GM12891 (cell line): ENCODE measurements at regions not wholly inside any gene's neighbourhood (a gene's known extent, or its start where the extent isn't known, plus 50 kb on each side); places are given as distances from the start of the nearest gene placed in this dataset.

ENCODE experiments used
- DNase-seq: peaks from one replicate; pipeline ENCODE4 v3.0.0; 2011; ENCODE audit warnings: low spot score; ENCODE audit not compliant: insufficient read length
- FAIRE-seq: peaks from 2 replicates; lab custom pipeline; 2011; peaks lifted over from hg19 to GRCh38; lab: Jason Lieb, UNC
- PAX5 ChIP-seq: IDR thresholded peaks from 2 replicates; pipeline ENCODE4 v1.6.1; 2011; ENCODE audit warnings: low read length, moderate library complexity, mild to moderate bottlenecking; ENCODE audit not compliant: insufficient read depth, severe bottlenecking
- POLR2A ChIP-seq: IDR thresholded peaks from 2 replicates; pipeline ENCODE4 v1.6.1; 2011; ENCODE audit warnings: low read depth, low read length, control low read depth
- POLR2AphosphoS5 ChIP-seq: IDR thresholded peaks from 2 replicates; pipeline ENCODE4 v1.6.1; 2011; ENCODE audit warnings: low read depth, low read length, control low read depth
- POU2F2 ChIP-seq: IDR thresholded peaks from 2 replicates; pipeline ENCODE4 v1.6.1; 2011; ENCODE audit warnings: low read depth, mild to moderate bottlenecking, control low read depth, low read length, moderate library complexity
- SPI1 ChIP-seq: IDR thresholded peaks from 2 replicates; pipeline ENCODE4 v1.6.1; 2011; ENCODE audit warnings: low read depth, low read length, control low read depth
- TAF1 ChIP-seq: IDR thresholded peaks from 2 replicates; pipeline ENCODE4 v1.6.1; 2011; ENCODE audit warnings: low read depth, low read length, control low read depth

DNA sequence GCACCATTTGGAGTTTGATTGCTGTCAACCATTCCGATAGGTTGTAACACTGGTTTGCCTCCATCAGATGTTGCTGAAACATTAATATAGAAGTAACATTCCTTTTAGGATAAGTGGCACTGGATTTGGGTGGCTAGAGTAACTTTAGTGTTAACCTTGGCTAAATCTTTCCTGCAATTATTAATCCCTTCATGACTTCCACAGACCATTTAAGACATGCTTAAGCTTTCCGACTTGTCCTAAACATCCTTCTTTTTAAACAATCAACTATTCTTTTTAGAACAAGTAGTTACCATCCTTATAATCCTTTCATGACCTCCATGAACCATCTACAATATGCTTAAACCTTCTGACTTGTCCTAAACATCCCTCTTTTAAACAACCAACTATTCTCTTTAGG lies 465.5 kb downstream of the DCDC2C start:
- FAIRE-seq (no peak), DNase-seq (no peak)
- TF ChIP-seq POLR2AphosphoS5 (no peak), POU2F2 (no peak), TAF1 (no peak), SPI1 (no peak), POLR2A (no peak), PAX5 (no peak)

DNA sequence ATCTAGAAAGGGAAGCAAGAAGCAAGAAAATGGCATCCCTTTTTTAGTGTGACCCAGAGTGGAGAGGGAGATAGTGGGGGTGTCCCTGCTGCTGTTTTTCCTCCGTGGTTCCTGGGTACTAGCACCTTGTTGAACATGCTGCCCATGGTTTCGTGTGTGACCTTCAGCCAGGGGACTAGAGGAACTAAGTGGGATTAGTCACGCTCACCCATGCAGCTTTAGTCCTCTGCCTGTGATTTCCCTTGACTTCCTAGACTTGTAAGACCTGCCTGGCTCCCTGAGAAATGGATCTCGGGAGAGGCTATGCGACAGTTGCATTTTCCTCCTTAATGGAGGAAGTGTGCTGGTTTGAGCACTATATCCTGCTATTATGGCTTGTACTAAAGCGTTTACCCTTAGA lies 471.4 kb downstream of the DCDC2C start:
- TF ChIP-seq TAF1 (no peak), PAX5 (no peak), POLR2AphosphoS5 (no peak), POU2F2 (no peak), POLR2A (no peak), SPI1 (no peak)
- DNase-seq, result no peak
- no peak for FAIRE-seq

DNA sequence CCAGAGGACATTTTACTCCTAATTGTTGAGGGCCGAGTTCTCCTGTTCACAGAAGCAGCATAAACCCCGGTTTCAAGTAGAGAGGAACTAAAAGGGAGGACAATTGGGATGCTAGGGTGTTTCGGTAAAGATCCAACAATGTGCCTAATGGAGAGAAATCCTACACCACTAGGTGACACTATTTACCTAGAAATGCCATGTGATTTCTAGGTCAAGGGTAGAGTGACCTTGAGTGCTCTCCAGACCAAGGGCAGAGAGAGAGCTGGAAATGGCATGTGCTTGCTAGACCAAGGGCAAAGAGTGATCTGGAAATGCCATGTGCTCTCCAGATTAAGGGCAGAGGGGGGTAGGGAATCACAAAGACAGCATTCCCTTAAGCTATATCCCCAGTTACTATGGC lies 472.0 kb downstream of the DCDC2C start:
- DNase-seq (no peak), FAIRE-seq (no peak)
- TF ChIP-seq TAF1 (no peak), SPI1 (no peak), PAX5 (no peak), POLR2AphosphoS5 (no peak), POU2F2 (no peak), POLR2A (no peak)

DNA sequence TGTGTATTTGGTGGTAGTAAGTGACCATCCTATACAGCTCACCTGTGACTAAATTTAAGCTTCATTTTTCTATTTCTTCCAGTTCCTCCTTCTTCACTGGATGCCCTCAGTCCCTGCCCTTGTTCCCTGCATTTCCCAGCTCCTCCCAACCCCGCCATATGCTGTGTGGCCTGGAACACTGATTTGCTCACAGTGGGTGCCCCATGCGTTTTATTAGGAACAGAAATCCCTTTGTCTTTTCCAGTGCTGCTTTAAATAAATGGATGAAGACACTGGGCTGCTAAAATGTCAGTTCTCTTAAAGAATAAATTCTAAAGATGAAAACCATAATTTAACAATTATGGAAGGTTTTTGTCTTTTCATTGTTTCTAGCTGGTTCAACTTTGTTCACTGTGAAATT lies 477.3 kb downstream of the DCDC2C start:
- DNase-seq (no peak), FAIRE-seq (no peak)
- TF ChIP-seq POLR2AphosphoS5 (no peak), POLR2A (no peak), PAX5 (no peak), SPI1 (no peak), TAF1 (no peak), POU2F2 (no peak)

DNA sequence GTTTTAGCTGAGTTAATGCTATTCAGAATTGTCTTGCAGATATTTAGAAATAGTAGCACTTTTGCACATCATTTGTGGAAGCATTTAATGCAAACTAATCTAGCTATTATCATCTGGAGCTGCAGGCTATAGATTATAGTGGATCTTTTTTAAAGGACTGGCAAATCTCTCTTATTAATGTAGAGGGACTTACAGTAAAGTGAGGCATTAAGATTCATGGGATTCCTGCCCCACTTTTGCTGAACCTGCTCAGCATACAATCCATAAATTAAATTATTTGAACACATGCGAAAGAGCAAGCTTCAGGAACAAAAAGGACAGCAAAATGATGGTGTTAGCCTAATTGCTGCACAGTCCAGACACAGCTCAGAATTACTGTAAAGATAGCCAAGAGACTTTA lies 477.7 kb downstream of the DCDC2C start:
- TF ChIP-seq TAF1, result no peak
- no peak for TF ChIP-seq POU2F2
- TF ChIP-seq POLR2A, result no peak
- no peak for TF ChIP-seq POLR2AphosphoS5
- no peak for TF ChIP-seq PAX5
- TF ChIP-seq SPI1, result no peak
- FAIRE-seq (no peak), DNase-seq (no peak)

DNA sequence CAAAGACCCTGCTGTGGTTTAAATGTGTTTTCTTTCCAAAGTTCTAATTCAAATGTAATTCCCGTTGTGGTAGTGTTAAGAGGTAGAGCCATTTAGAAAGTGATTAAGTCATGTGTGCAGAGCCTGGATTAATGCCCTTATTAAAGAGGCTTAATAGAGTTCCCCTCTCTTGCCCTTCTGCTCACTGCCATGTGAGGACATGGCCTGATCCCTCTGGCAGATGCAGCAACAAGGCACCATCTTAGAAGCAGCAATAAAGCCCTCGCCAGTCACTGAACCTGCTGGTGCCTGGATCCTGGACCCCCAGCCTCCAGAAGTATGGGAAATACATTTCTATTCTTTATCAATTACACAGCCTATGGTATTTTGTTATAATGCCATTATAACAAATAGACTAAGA lies 485.2 kb downstream of the DCDC2C start:
- DNase-seq, result no peak
- TF ChIP-seq POU2F2 (no peak), TAF1 (no peak), PAX5 (no peak), SPI1 (no peak), POLR2AphosphoS5 (no peak), POLR2A (no peak)

DNA sequence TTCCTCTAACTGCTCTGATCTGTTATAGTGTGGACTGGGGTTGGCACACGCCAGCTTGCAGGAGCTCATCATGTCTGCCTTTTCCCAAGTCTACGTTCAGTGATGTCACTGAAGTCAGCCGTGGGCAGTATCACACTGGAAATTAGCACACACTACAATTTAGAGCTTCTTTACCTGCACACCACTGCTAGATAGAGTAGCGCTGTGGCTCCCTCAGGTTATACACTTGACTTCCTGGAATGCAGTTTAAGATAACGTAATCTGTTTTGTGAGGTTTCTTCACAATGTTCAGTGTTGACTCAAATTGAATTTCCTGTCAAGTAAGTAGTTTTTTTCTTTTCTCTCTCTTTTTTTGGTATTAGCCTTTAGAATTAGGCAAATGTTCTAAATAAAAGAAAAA lies 487.2 kb downstream of the DCDC2C start:
- FAIRE-seq, result no peak
- no peak for TF ChIP-seq POLR2AphosphoS5
- TF ChIP-seq POU2F2, result no peak
- TF ChIP-seq TAF1, result no peak
- TF ChIP-seq SPI1, result no peak
- no peak for TF ChIP-seq POLR2A
- no peak for TF ChIP-seq PAX5

More for the DNA sequence above, 485.2 kb downstream of the DCDC2C start:
- FAIRE-seq, result no peak

DNA sequence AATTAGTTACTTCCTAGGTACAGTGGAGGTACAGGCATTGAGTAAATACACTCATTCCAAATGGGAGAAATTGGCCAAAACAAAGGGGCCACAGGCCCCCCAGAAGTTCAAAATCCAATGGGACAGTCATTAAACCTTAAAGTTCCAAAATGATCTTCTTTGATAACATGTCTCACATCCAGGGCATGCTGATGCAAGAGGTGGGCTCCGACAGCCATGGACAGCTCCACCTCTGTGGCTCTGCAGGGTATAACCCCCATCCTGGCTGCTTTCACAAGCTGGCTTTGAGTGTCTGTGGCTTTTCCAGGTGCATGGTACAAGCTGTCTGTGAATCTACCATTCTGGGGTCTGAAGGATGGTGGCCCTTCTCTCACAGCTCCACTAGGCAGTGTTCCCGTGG lies 488.7 kb downstream of the DCDC2C start:
- FAIRE-seq, result no peak
- DNase-seq, result no peak
- no peak for TF ChIP-seq PAX5
- TF ChIP-seq SPI1, result no peak
- no peak for TF ChIP-seq POLR2AphosphoS5
- no peak for TF ChIP-seq POLR2A
- TF ChIP-seq POU2F2, result no peak
- TF ChIP-seq TAF1, result no peak

More for the DNA sequence above, 487.2 kb downstream of the DCDC2C start:
- DNase-seq, result no peak

DNA sequence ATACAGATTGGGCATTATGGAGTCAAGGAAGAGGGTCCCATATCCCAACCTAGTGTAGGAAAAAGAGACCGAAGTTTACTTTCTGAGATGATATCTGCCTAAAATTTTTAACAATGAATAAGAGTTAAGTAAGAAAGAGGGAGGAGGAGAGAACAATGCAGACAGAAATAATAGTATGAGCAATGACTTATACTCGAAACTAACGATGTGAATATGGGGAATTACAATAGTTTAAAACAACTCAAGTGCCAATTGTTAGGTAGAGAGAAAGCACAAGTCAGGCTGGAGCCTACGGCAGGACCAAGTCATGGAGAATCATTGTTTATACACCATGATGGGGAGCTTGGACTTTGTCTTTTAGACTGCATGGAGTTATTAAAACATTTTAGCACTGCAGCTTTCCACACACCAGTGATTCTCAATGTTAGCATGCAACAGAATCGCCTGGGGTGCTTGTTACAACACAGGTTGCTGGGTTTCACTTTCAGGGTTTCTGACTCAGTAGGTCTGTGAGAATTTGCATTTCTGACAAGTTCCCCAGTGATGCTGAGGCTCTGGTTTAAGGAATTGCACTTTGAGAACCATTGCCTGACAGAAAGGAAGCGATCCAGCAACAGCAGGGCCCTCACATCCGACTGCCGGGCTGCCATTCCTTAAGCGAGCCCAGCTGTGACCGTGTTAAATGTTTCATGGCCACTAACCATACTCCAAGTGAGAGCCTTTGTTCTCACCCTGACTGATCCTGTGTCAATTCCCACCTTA lies 511.2 kb downstream of the DCDC2C start:
- DNase-seq (no peak), FAIRE-seq (no peak)
- no peak for TF ChIP-seq POU2F2
- no peak for TF ChIP-seq SPI1
- no peak for TF ChIP-seq POLR2A
- TF ChIP-seq POLR2AphosphoS5, result no peak
- TF ChIP-seq TAF1, result no peak
- no peak for TF ChIP-seq PAX5

DNA sequence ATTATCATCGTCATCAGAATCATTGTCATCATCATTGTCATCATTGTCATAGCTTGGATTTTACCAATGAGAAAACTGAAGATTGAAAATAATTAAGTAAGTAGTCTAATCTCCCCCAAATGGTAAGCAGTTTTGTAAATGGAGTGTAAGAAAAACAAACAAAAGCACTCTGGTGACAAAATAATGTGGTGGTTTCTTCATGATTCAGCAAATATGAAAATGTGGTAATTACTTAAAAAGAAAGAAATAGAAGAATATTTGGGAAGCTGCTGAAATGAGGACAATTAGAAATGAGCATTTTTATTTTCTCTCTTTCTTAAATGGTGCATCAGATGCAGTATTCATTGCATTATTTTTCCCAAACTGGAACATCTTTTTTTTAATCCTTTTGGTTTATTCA lies 514.4 kb downstream of the DCDC2C start:
- no peak for DNase-seq
- no peak for FAIRE-seq
- TF ChIP-seq SPI1, result no peak
- TF ChIP-seq POLR2AphosphoS5, result no peak
- no peak for TF ChIP-seq TAF1
- no peak for TF ChIP-seq POU2F2
- no peak for TF ChIP-seq POLR2A
- TF ChIP-seq PAX5, result no peak
